PC-9 (cell line): ENCODE measurements at regions not wholly inside any gene's neighbourhood (a gene's known extent, or its start where the extent isn't known, plus 50 kb on each side); places are given as distances from the start of the nearest gene placed in this dataset.

ENCODE experiments used
- BruUV-seq: library from RNA; stranded (reverse); fragments of 400-500 nt; replicated peaks from 2 replicates; lab custom pipeline; 2021; lab: Mats Ljungman, UMichigan
- CTCF ChIA-PET: fragments of 300-600 bp; sonication (Branson Sonifier 250); formaldehyde crosslinking; loops from one replicate; lab custom pipeline; 2022; ENCODE audit warnings: antibody characterized with exemption; lab: Charles Lee
- POLR2A ChIA-PET: fragments of 300-600 bp; sonication (Branson Sonifier 250); formaldehyde crosslinking; loops from one replicate; lab custom pipeline; 2022; ENCODE audit warnings: antibody characterized with exemption; ENCODE audit not compliant: unreplicated experiment; lab: Charles Lee
- DNase-seq, 2 experiments: peaks; one replicate each; pipeline versions ENCODE4 v3.0.0 to v3.0.0-alpha.2; 2015 to 2022; ENCODE audit warnings: mixed read lengths in 1 of 2
- H2AFZ ChIP-seq: fragments of 200-600 bp; sonication (generic); 2 replicates; pipeline ENCODE4 v1.8.1; 2017; ENCODE audit warnings: antibody characterized with exemption
- H3F3A ChIP-seq: fragments of 200-600 bp; sonication (generic); 2 replicates; pipeline ENCODE4 v1.8.1; 2017; ENCODE audit warnings: antibody characterized with exemption, mild to moderate bottlenecking, low read depth; ENCODE audit not compliant: insufficient read depth
- H3K27ac ChIP-seq: fragments of 200-600 bp; sonication (generic); 2 replicates; pipeline ENCODE4 v1.6.1; 2016; ENCODE audit warnings: mixed run types
- H3K27me3 ChIP-seq: fragments of 200-600 bp; sonication (generic); 2 replicates; pipeline ENCODE4 v1.6.1; 2016; ENCODE audit warnings: low read depth, mixed run types; ENCODE audit not compliant: insufficient read depth
- H3K36me3 ChIP-seq: fragments of 200-600 bp; sonication (generic); 2 replicates; pipeline ENCODE4 v1.6.1; 2016; ENCODE audit warnings: low read depth, mixed run types
- H3K4me1 ChIP-seq: fragments of 200-600 bp; sonication (generic); replicated peaks from 2 replicates; pipeline ENCODE4 v1.6.1; 2016; ENCODE audit warnings: mixed run types; ENCODE audit not compliant: insufficient read depth
- H3K4me2 ChIP-seq: fragments of 200-600 bp; sonication (generic); 2 replicates; pipeline ENCODE4 v1.6.1; 2017; ENCODE audit warnings: mixed run types
- H3K4me3 ChIP-seq: fragments of 200-600 bp; sonication (generic); 2 replicates; pipeline ENCODE4 v1.6.1; 2016; ENCODE audit warnings: mixed run types
- H3K79me2 ChIP-seq: fragments of 200-600 bp; sonication (generic); 2 replicates; pipeline ENCODE4 v1.6.1; 2017; ENCODE audit warnings: low read depth, mixed run types
- H3K9me2 ChIP-seq: fragments of 200-600 bp; sonication (generic); 2 replicates; pipeline ENCODE4 v1.8.1; 2017; ENCODE audit warnings: mild to moderate bottlenecking; ENCODE audit not compliant: insufficient read depth
- H3K9me3 ChIP-seq: fragments of 200-600 bp; sonication (generic); 2 replicates; pipeline ENCODE4 v1.8.1; 2016; ENCODE audit warnings: low read depth; ENCODE audit not compliant: insufficient read depth
- H4K20me1 ChIP-seq: fragments of 200-600 bp; sonication (generic); 2 replicates; pipeline ENCODE4 v1.8.1; 2017; ENCODE audit not compliant: insufficient read depth
- CTCF ChIP-seq: fragments of 200-600 bp; sonication (generic); conservative IDR thresholded peaks from 2 replicates; pipeline ENCODE4 v1.6.1; 2017; ENCODE audit warnings: mixed run types, antibody characterized with exemption, mild to moderate bottlenecking, moderate library complexity
- EZH2 ChIP-seq: fragments of 200-600 bp; sonication (generic); IDR thresholded peaks from 2 replicates; pipeline ENCODE4 v1.8.0; 2017; ENCODE audit warnings: antibody characterized with exemption, low read depth
- intact Hi-C: fragments of 100-400 bp; cut with micrococcal nuclease; formaldehyde crosslinking; loops from one replicate; pipeline ENCODE4 v1.10.0; 2022; ENCODE audit not compliant: unreplicated experiment

- no peak overlapping the region for H2AFZ ChIP-seq
- no peaks in the 10 kb centered on the region for H3K27me3 ChIP-seq
- no peak for DNase-seq
- H3F3A ChIP-seq, result no peaks in the 10 kb centered on the region
- no peak overlapping the region for H3K4me2 ChIP-seq
- ChIA-PET POLR2A (interaction anchor here (0.6 kb wide), 1 partner anchor 43 kb away, joined by 3 read pairs; no protein-coding TSS in a partner anchor), CTCF (no interaction called here)
- TF ChIP-seq CTCF, result no peak
- no peak for TF ChIP-seq EZH2
- no TSS peak for BruUV-seq
- intact Hi-C loops, result no loop called here
- H3K79me2 ChIP-seq, result no peaks in the 10 kb centered on the region
- no peaks in the 10 kb centered on the region for H3K36me3 ChIP-seq
- H3K4me1 ChIP-seq, result no peaks in the 10 kb centered on the region
- H3K9me3 ChIP-seq, result no peaks in the 10 kb centered on the region
- no peak overlapping the region for H3K27ac ChIP-seq
- no peaks in the 10 kb centered on the region for H4K20me1 ChIP-seq
- no peaks in the 10 kb centered on the region for H3K9me2 ChIP-seq
- no peak overlapping the region for H3K4me3 ChIP-seq
These were observed 420.4 kb downstream of the CETN3 start for GRCh38 chr5:89988998-89989655.

- intact Hi-C loops, result no loop called here
- BruUV-seq, result no TSS peak
- Histone ChIP-seq H3K27ac (no peak overlapping the region), H3K9me2 (no peaks in the 10 kb centered on the region), H3K4me2 (no peak overlapping the region), H3K4me3 (no peak overlapping the region), H3K36me3 (no peaks in the 10 kb centered on the region), H3K79me2 (no peaks in the 10 kb centered on the region), H2AFZ (no peak overlapping the region), H3K4me1 (no peaks in the 10 kb centered on the region), H3F3A (no peaks in the 10 kb centered on the region), H3K27me3 (no peaks in the 10 kb centered on the region), H4K20me1 (no peaks in the 10 kb centered on the region), H3K9me3 (no peaks in the 10 kb centered on the region)
- no peak for DNase-seq
- ChIA-PET POLR2A (interaction anchor here (0.5 kb wide), 1 partner anchor 18 kb away, joined by 3 read pairs; no protein-coding TSS in a partner anchor), CTCF (no interaction called here)
- TF ChIP-seq CTCF, result no peak
- no peak for TF ChIP-seq EZH2
These were observed 421.3 kb downstream of the CETN3 start for GRCh38 chr5:89988129-89988810.

GRCh38 chr5:89983216-89983615 is 426.3 kb downstream of the CETN3 start:
- Histone ChIP-seq H3K36me3 (no peaks in the 10 kb centered on the region), H3K27ac (no peak overlapping the region), H3K4me2 (no peak overlapping the region), H2AFZ (no peak overlapping the region), H3K27me3 (no peaks in the 10 kb centered on the region), H3K9me2 (no peaks in the 10 kb centered on the region), H4K20me1 (no peaks in the 10 kb centered on the region), H3K4me1 (no peaks in the 10 kb centered on the region), H3F3A (no peaks in the 10 kb centered on the region), H3K79me2 (no peaks in the 10 kb centered on the region), H3K9me3 (no peaks in the 10 kb centered on the region), H3K4me3 (no peak overlapping the region)
- DNase-seq, result no peak
- CTCF ChIA-PET, result no interaction called here
- POLR2A ChIA-PET, result no interaction called here
- intact Hi-C loops, result no loop called here
- BruUV-seq, result no TSS peak
- TF ChIP-seq EZH2, result no peak
- no peak for TF ChIP-seq CTCF
